Esophagus muscularis mucosa (tissue), 3 donors: ENCODE measurements at regions not wholly inside any gene's neighbourhood (a gene's known extent, or its start where the extent isn't known, plus 50 kb on each side); places are given as distances from the start of the nearest gene placed in this dataset.

Experiments
- CTCF ChIP-seq, 3 experiments: fragments of 200-600 bp in 2 of 3; fragments of 450-650 bp in 1 of 3; sonication (generic) in 2 of 3; IDR thresholded peaks; one replicate each; pipeline ENCODE4 v1.5.1; 2017 to 2019; ENCODE audit warnings: antibody characterized with exemption in 3 of 3, mild to moderate bottlenecking in 2 of 3, moderate library complexity in 1 of 3
- POLR2A ChIP-seq: fragments of 450-650 bp; IDR thresholded peaks from one replicate; pipeline ENCODE4 v1.6.1; 2017; ENCODE audit warnings: antibody characterized with exemption, moderate library complexity, mild to moderate bottlenecking, low read depth
- POLR2AphosphoS5 ChIP-seq, 2 donors: sonication (generic); formaldehyde crosslinking; IDR thresholded peaks; one replicate each; pipeline ENCODE4 v1.6.1; 2017; ENCODE audit warnings: antibody characterized with exemption in 2 of 2

GRCh38 chr7:66537876-66538275 lies 90.8 kb upstream of the KCTD7 start:
- no peak for TF ChIP-seq POLR2A
- no peak for TF ChIP-seq CTCF (IDR thresholded peaks at IDR 0.05)
- no peak for TF ChIP-seq POLR2AphosphoS5 (IDR thresholded peaks at IDR 0.05)
